ENCODE measurements at regions not wholly inside any gene's neighbourhood (a gene's known extent, or its start where the extent isn't known, plus 50 kb on each side); places are given as distances from the start of the nearest gene placed in this dataset.

DNA sequence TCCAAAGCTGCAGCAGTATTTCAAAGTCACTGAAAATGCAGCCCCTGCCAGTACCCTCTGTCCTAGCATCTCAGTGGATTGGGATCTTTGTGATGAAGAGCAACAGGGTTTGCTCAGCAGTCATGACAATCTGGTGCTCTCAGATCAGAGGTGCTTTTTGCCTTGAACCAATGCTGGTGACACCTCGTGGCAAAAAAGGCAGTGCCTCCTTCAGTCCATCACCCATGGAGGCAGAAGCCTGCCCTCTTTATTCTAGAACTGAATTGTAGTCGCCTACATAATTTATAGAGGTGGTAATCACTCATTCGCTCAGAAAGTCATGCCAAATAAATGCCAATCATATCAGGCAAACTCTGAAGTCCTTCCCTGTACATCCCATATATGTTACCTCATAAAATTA, 126.0 kb upstream of the VRK1 start:
- no peak for FAIRE-seq
- TF ChIP-seq, protein P1, sequence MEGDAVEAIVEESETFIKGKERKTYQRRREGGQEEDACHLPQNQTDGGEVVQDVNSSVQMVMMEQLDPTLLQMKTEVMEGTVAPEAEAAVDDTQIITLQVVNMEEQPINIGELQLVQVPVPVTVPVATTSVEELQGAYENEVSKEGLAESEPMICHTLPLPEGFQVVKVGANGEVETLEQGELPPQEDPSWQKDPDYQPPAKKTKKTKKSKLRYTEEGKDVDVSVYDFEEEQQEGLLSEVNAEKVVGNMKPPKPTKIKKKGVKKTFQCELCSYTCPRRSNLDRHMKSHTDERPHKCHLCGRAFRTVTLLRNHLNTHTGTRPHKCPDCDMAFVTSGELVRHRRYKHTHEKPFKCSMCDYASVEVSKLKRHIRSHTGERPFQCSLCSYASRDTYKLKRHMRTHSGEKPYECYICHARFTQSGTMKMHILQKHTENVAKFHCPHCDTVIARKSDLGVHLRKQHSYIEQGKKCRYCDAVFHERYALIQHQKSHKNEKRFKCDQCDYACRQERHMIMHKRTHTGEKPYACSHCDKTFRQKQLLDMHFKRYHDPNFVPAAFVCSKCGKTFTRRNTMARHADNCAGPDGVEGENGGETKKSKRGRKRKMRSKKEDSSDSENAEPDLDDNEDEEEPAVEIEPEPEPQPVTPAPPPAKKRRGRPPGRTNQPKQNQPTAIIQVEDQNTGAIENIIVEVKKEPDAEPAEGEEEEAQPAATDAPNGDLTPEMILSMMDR (IDR thresholded peaks at IDR 0.05; ENCODE audit: extremely low read depth in 1 of 2, insufficient read depth in 1 of 2, low read depth in 1 of 2, low read length in 2 of 2), result no peak
- TF ChIP-seq MYC (IDR thresholded peaks at IDR 0.05; ENCODE audit: low read depth, low read length) (no peak), JUN (IDR thresholded peaks at IDR 0.05; ENCODE audit: borderline replicate concordance, insufficient read depth, insufficient read length, low read depth) (no peak), EZH2 (IDR thresholded peaks at IDR 0.05; ENCODE audit: borderline replicate concordance, low read depth, low read length, severe bottlenecking) (no peak), POLR2A (IDR thresholded peaks at IDR 0.05; ENCODE audit: low read depth, low read length) (no peak), POLR2AphosphoS5 (IDR thresholded peaks at IDR 0.05; ENCODE audit: insufficient read depth, low read depth, low read length) (no peak), GATA2 (IDR thresholded peaks at IDR 0.05; ENCODE audit: insufficient read depth, insufficient read length, low read depth, low read length) (no peak), FOS (IDR thresholded peaks at IDR 0.05; ENCODE audit: borderline replicate concordance, insufficient read depth, low read length) (no peak)
- TF ChIP-seq, protein P2, sequence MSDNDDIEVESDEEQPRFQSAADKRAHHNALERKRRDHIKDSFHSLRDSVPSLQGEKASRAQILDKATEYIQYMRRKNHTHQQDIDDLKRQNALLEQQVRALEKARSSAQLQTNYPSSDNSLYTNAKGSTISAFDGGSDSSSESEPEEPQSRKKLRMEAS (IDR thresholded peaks at IDR 0.05; ENCODE audit: insufficient read depth, insufficient read length), result no peak
- CTCF ChIA-PET, result no interaction called here

More for the DNA sequence above, 126.0 kb upstream of the VRK1 start:
- Histone ChIP-seq H3K4me2 (ENCODE audit: insufficient read depth, low read length) (no peak overlapping the region), H2AFZ (ENCODE audit: low read depth, low read length) (no peak overlapping the region), H3K27ac (ENCODE audit: insufficient read depth, low read depth, low read length) (no peak overlapping the region), H4K20me1 (replicated peaks; ENCODE audit: control insufficient read depth, extremely low read depth, insufficient read depth, low read length) (no peaks in the 10 kb centered on the region), H3K9ac (replicated peaks; ENCODE audit: extremely low read depth, insufficient read depth, low read length) (no peak overlapping the region), H3K4me3 (replicated peaks in 1 of 3; ENCODE audit: insufficient read depth in 1 of 3, low read depth in 1 of 3, low read length in 3 of 3) (no peak overlapping the region), H3K4me1 (ENCODE audit: control insufficient read depth, extremely low read depth, insufficient read depth, low read length) (no peaks in the 10 kb centered on the region), H3K9me1 (replicated peaks; ENCODE audit: control insufficient read depth, extremely low read depth, insufficient read depth, low read length) (no peaks in the 10 kb centered on the region), H3K36me3 (ENCODE audit: control insufficient read depth in 2 of 2, extremely low read depth in 1 of 2, insufficient read depth in 2 of 2, low read length in 2 of 2) (no peaks in the 10 kb centered on the region), H3K9me3 (replicated peaks; ENCODE audit: control insufficient read depth, insufficient read depth, low read length) (no peaks in the 10 kb centered on the region), H3K27me3 (ENCODE audit: control insufficient read depth in 2 of 2, insufficient read depth in 2 of 2, low read length in 2 of 2) (no peaks in the 10 kb centered on the region), H3K79me2 (ENCODE audit: control insufficient read depth, insufficient read depth, low read length) (no peaks in the 10 kb centered on the region)
- no peak for DNase-seq (ENCODE audit: low read depth, low spot score)
- intact Hi-C loops (cut with micrococcal nuclease) (no loop called here), dilution Hi-C loops (cut with MboI; ENCODE audit: extremely low pct_ligation_motif_present, low sequenced_read_pairs) (no loop called here)
- POLR2A ChIA-PET, result no interaction called here
- BruUV-seq (replicated peaks), result no TSS peak

Data from endothelial cell of umbilical vein (primary cell).